ENCODE measurements at regions not wholly inside any gene's neighbourhood (a gene's known extent, or its start where the extent isn't known, plus 50 kb on each side); places are given as distances from the start of the nearest gene placed in this dataset.

- no peak overlapping the region for H3K9ac ChIP-seq
- H3K9me2 ChIP-seq: no peaks in the 10 kb centered on the region
- no peaks in the 10 kb centered on the region for H3F3A ChIP-seq (replicated peaks; ENCODE audit: insufficient read depth)
- no peak overlapping the region for H2AFZ ChIP-seq (ENCODE audit: low read depth)
- H3K4me2 ChIP-seq: no peak overlapping the region
- H3K27me3 ChIP-seq (ENCODE audit: insufficient read depth): no peaks in the 10 kb centered on the region
- no peaks in the 10 kb centered on the region for H3K79me2 ChIP-seq (ENCODE audit: insufficient read depth)
- POLR2A ChIA-PET: no interaction called here
- no peak overlapping the region for H3K27ac ChIP-seq (ENCODE audit: low read depth in 2 of 2, low read length in 1 of 2)
- TF ChIP-seq CTCF (IDR thresholded peaks at IDR 0.05) (no peak), SMC3 (IDR thresholded peaks at IDR 0.05; ENCODE audit: low read depth, low read length) (no peak), EP300 (IDR thresholded peaks at IDR 0.05; ENCODE audit: borderline replicate concordance in 1 of 2, low read depth in 1 of 2, low read length in 1 of 2) (no peak), TEAD4 (IDR thresholded peaks at IDR 0.05; ENCODE audit: borderline replicate concordance, insufficient read depth) (no peak), YY1 (IDR thresholded peaks at IDR 0.05; ENCODE audit: low read depth) (no peak), FOXM1 (IDR thresholded peaks at IDR 0.05; ENCODE audit: low read depth) (no peak)
- CTCF ChIA-PET: no interaction called here
- H3K9me3 ChIP-seq: no peaks in the 10 kb centered on the region
- no peak for DNase-seq
- no peaks in the 10 kb centered on the region for H3K36me3 ChIP-seq (replicated peaks in 1 of 2; ENCODE audit: control insufficient read depth in 1 of 2, insufficient read depth in 2 of 2, low read length in 1 of 2)
- H3K4me1 ChIP-seq (ENCODE audit: control insufficient read depth in 1 of 2, insufficient read depth in 2 of 2, low read depth in 1 of 2, low read length in 1 of 2): no peaks in the 10 kb centered on the region
- 40% methylated on average over 2 of the region's 2 CpGs for WGBS (ENCODE audit: low lambda C conversion rate)
- H4K20me1 ChIP-seq (ENCODE audit: insufficient read depth): no peaks in the 10 kb centered on the region
- H3K4me3 ChIP-seq (ENCODE audit: low read depth in 2 of 2, low read length in 1 of 2): no peak overlapping the region
Observed at GRCh38 chr2:104473546-104473945, 380.4 kb upstream of the POU3F3 start.

- Histone ChIP-seq H4K20me1 (ENCODE audit: insufficient read depth) (no peaks in the 10 kb centered on the region), H3F3A (replicated peaks; ENCODE audit: insufficient read depth) (no peaks in the 10 kb centered on the region), H3K79me2 (ENCODE audit: insufficient read depth) (no peaks in the 10 kb centered on the region), H3K9me3 (no peaks in the 10 kb centered on the region), H3K36me3 (replicated peaks in 1 of 2; ENCODE audit: control insufficient read depth in 1 of 2, insufficient read depth in 2 of 2, low read length in 1 of 2) (no peaks in the 10 kb centered on the region), H3K4me1 (ENCODE audit: control insufficient read depth in 1 of 2, insufficient read depth in 2 of 2, low read depth in 1 of 2, low read length in 1 of 2) (no peaks in the 10 kb centered on the region), H3K27me3 (ENCODE audit: insufficient read depth) (no peaks in the 10 kb centered on the region), H3K4me2 (no peak overlapping the region), H2AFZ (ENCODE audit: low read depth) (no peak overlapping the region), H3K9ac (no peak overlapping the region), H3K4me3 (ENCODE audit: low read depth in 2 of 2, low read length in 1 of 2) (no peak overlapping the region), H3K27ac (ENCODE audit: low read depth in 2 of 2, low read length in 1 of 2) (no peak overlapping the region), H3K9me2 (no peaks in the 10 kb centered on the region)
- ChIA-PET CTCF (no interaction called here), POLR2A (no interaction called here)
- no peak for TF ChIP-seq SMC3 (IDR thresholded peaks at IDR 0.05; ENCODE audit: low read depth, low read length)
- no peak for TF ChIP-seq EP300 (IDR thresholded peaks at IDR 0.05; ENCODE audit: borderline replicate concordance in 1 of 2, low read depth in 1 of 2, low read length in 1 of 2)
- no peak for DNase-seq
- WGBS (ENCODE audit: low lambda C conversion rate): 24% methylated on average over 6 of the region's 6 CpGs
Observed at GRCh38 chr2:104474716-104475115, 379.2 kb upstream of the POU3F3 start.

GRCh38 chr2:104476075-104476474, 377.8 kb upstream of the POU3F3 start:
- no peak for DNase-seq
- H3K27me3 ChIP-seq (ENCODE audit: insufficient read depth): no peaks in the 10 kb centered on the region
- ChIA-PET POLR2A (no interaction called here), CTCF (no interaction called here)
- H4K20me1 ChIP-seq (ENCODE audit: insufficient read depth): no peaks in the 10 kb centered on the region
- no peaks in the 10 kb centered on the region for H3K9me3 ChIP-seq
- H3K9ac ChIP-seq: no peak overlapping the region
- WGBS (ENCODE audit: low lambda C conversion rate): 16% methylated on average over 3 of the region's 3 CpGs
- no peak overlapping the region for H3K4me3 ChIP-seq (ENCODE audit: low read depth in 2 of 2, low read length in 1 of 2)
- H3F3A ChIP-seq (replicated peaks; ENCODE audit: insufficient read depth): no peaks in the 10 kb centered on the region
- H3K79me2 ChIP-seq (ENCODE audit: insufficient read depth): no peaks in the 10 kb centered on the region
- H3K4me1 ChIP-seq (ENCODE audit: control insufficient read depth in 1 of 2, insufficient read depth in 2 of 2, low read depth in 1 of 2, low read length in 1 of 2): no peaks in the 10 kb centered on the region
- H3K9me2 ChIP-seq: no peaks in the 10 kb centered on the region
- no peaks in the 10 kb centered on the region for H3K36me3 ChIP-seq (replicated peaks in 1 of 2; ENCODE audit: control insufficient read depth in 1 of 2, insufficient read depth in 2 of 2, low read length in 1 of 2)
- no peak overlapping the region for H2AFZ ChIP-seq (ENCODE audit: low read depth)
- no peak overlapping the region for H3K27ac ChIP-seq (ENCODE audit: low read depth in 2 of 2, low read length in 1 of 2)
- H3K4me2 ChIP-seq: no peak overlapping the region
- TF ChIP-seq ELF1 (IDR thresholded peaks at IDR 0.05): no peak
- no peak for TF ChIP-seq FOSL2 (IDR thresholded peaks at IDR 0.05; ENCODE audit: borderline replicate concordance, low read depth)
- TF ChIP-seq RCOR1 (IDR thresholded peaks at IDR 0.05; ENCODE audit: low read length): no peak
- TF ChIP-seq SIN3A (IDR thresholded peaks at IDR 0.05; ENCODE audit: borderline replicate concordance, low read depth, low read length): no peak
- TF ChIP-seq GATA2 (CRISPR knock-in tag; IDR thresholded peaks at IDR 0.05): no peak
- no peak for TF ChIP-seq REST (IDR thresholded peaks at IDR 0.05; ENCODE audit: low read depth, low read length)
- no peak for TF ChIP-seq RFX5 (IDR thresholded peaks at IDR 0.05; ENCODE audit: low read length)
- TF ChIP-seq MEF2A (IDR thresholded peaks at IDR 0.05; ENCODE audit: borderline replicate concordance, low read depth): no peak
- no peak for TF ChIP-seq CHD2 (IDR thresholded peaks at IDR 0.05; ENCODE audit: low read length, partially characterized antibody)
- no peak for TF ChIP-seq USF2 (IDR thresholded peaks at IDR 0.05; ENCODE audit: borderline replicate concordance, low read depth, low read length)
- TF ChIP-seq NFIC (IDR thresholded peaks at IDR 0.05; ENCODE audit: borderline replicate concordance): no peak
- no peak for TF ChIP-seq MXI1 (IDR thresholded peaks at IDR 0.05; ENCODE audit: low read depth, low read length)
- no peak for TF ChIP-seq EP300 (IDR thresholded peaks at IDR 0.05; ENCODE audit: borderline replicate concordance in 1 of 2, low read depth in 1 of 2, low read length in 1 of 2)
